GM19395 (cell line): ENCODE measurements at regions not wholly inside any gene's neighbourhood (a gene's known extent, or its start where the extent isn't known, plus 50 kb on each side); places are given as distances from the start of the nearest gene placed in this dataset.

ENCODE experiments used
- ATAC-seq: cut with Tn5 transposase; IDR thresholded peaks from one replicate; pipeline ENCODE4 v1.9.1; 2021; ENCODE audit warnings: mild to moderate bottlenecking, moderate library complexity; ENCODE audit not compliant: unreplicated experiment

DNA sequence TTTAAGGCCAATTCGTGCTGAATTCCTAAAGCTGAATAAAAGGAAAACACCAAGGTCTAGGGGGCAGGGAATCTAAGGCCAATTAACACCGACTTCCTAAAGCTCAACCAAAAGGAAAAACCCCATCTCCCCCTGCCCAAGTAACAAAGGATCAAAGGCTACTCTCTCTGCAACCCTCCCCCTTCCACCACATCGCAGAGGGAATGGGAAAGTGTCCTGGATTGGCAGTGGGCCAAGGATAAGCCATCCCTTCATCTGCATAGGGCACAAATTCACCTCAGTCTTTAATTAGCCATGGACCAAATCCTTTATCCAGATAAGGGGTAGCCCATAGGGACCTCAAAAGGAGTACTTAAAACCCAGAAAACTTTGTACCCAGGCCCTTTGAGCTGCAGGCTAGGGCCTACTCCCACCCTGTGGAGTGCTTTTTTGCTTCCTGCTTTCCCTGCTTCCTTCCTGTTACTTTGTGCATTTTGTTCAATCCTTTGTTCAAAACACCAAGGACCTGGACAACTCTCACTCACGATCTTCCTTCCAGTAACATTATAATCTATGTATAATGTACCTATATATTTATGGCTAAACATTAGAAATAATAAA, 2119.8 kb upstream of the CELF4 start:
- ATAC-seq, result no peak

DNA sequence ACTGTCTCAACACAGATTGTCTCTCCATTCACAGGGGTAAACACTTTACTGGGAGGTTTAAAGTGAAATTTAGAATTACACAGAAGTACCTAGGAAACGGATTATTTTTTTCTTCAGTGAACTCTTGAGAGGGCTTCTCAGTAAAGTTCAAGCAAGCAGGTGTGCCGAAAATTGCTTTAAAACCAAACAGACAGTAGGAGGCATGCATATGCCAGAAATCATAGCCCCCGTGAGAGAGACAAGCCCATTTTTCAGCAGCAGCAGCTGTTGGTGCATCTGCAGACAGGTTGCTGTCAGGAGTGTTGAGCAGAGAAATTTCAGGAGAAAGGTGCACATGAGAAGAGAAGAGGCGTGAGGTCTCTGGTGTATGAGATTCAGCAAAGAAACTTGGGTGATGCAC, 2115.5 kb upstream of the CELF4 start:
- ATAC-seq, result no peak

DNA sequence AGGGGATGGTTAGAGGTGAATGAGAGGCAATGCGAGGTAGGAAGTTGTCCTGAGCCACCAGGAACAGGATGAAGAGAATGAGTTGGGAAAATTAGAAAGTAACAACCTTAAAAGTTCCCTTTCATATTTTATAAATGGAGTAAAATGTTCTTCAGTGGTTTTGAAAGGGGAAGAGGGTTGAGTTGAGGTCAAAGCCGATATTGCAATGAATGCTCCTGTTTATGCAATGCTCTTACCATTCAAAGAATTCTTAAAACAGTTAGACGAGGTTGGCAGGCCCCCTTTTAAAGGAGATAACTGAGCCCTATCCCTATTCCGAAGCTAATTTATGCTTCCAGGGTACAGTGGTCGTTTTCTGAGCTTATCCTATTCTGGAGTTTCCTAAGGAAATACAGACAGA, 2110.3 kb upstream of the CELF4 start:
- ATAC-seq, result no peak

DNA sequence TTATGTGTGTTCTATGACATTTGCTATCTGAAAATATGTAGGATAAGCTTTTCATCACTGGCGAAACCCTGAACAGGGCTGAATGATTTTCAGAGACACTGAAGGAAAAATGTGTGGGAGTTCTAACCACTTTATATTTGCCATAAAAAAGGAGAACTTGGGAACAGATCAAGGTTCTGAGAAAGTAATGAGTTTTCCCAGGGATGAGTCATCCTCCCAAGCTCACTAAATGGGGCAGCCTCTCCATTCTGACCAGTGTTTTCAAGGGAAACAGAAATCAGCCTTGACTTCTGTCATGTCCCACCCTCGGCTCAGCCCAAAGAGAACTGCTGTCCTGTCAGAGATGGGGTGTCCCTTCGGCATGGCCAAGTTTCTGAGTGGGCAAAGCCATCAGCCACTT, 2109.8 kb upstream of the CELF4 start:
- ATAC-seq, result no peak

DNA sequence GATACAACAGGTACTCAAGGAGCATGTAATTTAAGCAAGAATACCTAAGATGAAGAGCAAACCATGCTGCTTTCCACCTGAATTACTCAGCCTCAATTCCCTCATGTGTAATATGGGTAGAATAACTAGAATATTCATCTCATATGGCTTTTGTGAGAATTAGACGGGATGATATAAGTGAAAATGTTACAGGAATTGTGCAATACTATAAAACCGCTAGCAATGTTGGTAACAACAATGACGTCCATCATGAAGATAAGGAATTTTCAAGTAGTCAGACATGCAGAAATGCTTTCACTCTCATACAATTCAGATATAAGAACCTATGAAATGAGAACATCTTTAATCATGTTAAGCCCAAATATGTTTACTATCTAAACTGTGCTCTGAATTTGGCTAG, 2106.6 kb upstream of the CELF4 start:
- ATAC-seq, result no peak

DNA sequence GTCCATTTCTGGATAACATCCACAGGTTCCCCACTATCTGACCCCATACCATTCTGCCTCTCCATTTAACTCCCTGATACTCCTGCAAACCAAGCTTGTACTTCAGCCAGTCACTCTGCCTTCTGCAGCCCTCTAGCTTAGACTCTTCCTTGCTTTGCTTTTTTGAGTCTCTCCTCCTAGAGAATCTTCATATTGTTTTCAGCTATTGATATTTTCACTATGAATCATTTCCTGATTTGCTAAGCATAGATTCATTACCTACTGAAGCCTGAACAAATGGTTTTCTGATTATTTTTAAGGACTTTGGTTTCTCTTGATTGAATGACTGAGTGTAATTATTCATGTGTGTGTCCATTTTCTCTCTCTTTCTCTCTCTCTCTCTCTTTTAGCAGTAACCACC, 2102.3 kb upstream of the CELF4 start:
- ATAC-seq, result no peak

DNA sequence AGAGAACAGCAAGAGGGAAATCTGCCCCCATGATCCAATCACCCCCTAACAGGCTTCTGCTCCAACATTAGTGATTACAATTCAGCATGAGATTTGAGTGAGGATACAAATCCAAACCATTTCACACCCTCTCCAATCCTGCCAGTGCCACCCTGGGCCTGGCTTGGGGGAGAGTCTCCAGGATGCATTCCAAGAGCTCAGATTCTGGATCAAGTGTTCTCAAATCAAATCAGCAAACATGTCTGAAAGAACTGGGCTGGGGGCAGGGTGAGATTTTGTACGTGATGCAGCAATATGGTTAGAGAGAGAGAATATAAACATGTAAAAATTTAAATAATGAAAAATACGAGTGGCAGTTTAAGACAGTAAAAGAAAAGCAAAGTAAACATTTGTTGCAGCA, 2100.9 kb upstream of the CELF4 start:
- no peak for ATAC-seq

DNA sequence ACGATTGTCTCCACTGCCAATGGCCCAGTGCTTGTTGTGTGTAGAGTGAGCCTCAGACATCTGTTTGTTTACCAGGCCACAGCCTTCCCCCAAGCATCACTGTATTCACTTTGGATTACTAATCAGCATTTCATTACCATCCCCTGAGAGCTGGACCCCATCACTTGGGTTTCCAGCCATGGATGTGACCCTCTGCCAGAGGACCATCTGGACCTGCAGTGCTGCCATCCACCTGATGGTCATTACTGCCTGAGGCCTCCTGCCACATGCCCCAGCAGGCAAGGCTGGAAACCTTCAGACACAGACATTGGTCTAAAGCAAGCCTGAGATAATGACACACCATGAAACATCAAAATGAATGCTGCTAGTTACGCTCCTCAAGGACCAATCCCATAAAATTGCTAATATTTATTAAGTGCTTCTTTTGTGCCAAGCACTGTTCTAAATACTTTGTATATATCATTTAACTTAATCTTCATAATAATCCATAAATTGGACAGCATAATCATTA, 2096.3 kb upstream of the CELF4 start:
- no peak for ATAC-seq

DNA sequence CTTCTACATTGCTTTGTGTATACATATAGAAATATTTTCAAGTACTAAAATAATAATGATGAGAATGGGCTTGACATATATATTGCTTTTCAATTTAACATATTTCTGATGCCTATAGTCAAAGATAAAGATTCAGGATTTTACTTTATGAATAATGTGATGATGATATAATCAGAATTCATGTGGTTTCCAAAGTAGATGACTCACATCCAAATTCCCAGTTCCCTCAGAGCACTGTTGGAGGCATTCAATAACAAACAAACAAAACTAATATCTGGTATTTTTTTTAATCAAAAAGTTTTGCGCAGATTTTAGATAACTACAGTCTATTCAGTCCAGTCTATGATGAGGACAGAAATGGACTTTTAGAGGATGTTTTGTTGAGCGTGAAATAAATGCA, 2094.5 kb upstream of the CELF4 start:
- no peak for ATAC-seq

DNA sequence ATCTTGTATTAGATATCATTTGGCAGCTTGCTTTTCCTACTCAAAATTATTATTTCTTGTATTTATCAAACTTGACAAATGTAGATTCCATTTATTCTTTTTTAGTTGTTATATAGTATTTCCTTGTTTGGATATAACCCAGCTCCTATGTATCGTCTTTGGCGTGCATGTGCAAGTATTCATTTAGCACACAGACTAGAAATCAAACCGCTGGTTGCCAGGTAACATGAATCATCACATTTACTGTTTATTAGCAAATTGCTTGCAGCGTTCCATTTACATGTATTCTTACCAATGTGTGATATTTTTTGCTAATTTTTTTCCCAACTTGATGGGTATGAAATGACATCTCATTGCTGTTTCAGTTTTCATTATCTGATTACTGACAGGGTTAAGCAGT, 2089.7 kb upstream of the CELF4 start:
- ATAC-seq, result no peak

DNA sequence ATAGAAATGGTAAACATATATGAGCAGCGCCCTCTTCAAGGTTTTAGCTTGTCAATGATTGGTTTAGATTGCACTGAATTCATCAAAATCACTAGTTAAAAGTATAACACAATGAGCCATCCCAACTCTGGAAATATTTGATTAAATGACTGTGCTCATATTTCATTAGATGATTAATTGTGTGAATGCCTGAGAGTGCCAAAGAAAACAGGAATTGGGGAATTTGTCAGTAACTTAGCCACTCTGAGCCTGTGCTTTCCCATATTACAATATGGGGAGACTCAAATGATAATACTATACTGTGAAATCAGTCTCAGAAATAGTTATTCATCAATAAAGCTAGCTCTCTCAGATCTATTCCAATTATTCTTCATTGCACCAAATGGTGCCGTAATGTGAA, 2087.6 kb upstream of the CELF4 start:
- no peak for ATAC-seq

DNA sequence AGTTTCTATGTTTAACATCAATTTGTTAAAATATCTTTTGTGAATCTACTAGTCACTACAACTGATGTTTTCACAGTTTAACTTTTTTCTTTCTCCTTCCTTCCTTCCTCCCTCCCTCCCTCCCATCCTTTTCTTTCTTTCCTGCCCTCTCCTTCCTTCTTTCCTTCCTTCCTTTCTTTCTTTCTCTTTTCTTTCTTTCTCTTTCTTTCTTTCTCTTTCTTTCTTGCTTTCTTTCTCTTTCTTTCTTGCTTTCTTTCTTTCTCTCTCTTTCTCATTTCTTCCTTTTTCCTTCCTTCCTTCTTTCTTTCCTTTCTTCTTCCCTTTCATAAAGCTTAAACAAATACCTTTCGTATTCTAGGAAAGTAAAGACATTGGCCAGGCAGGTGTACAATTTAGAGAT, 2083.0 kb upstream of the CELF4 start:
- no peak for ATAC-seq

DNA sequence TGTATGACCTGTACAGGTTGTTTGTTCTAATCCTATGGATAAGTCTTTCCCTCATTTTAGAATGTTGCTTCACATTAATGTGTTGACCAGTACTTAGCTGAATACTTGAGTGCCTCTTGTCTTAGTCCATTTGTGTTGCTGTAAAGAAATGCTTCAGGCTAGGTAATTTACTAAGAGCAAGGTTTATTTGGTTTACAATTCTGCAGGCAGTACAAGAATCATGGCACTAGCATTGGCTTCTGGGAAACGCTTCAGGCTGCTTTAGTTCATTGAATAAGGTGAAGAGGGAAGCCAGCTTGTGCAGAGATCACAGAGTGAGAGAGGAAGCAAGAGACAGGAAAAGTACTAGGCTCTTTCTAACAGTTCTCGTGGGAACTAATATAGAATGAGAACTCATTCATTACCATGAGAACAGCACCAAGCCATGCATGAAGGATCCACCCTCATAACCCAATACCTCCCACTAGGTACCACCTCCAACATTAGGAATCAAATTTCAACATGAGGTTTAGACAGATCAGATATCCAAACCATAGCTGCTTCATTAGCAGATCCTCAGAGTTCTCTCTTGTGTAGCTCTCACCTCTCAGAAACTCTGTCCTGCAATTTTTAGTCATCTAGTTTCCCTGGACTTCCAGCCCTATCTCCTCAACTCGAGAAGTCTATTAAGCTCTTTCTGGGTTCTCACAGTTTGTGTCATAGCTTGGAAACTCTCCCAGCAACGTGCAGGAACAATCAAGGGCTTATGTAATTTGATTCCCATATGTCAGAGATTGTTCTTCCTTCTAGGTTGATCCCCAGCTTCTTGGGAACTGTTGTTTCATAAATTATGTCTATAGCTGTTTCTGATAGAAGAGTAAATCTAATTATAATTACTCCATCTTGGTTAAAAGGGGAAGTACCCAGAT, 2082.3 kb upstream of the CELF4 start:
- ATAC-seq, result no peak

DNA sequence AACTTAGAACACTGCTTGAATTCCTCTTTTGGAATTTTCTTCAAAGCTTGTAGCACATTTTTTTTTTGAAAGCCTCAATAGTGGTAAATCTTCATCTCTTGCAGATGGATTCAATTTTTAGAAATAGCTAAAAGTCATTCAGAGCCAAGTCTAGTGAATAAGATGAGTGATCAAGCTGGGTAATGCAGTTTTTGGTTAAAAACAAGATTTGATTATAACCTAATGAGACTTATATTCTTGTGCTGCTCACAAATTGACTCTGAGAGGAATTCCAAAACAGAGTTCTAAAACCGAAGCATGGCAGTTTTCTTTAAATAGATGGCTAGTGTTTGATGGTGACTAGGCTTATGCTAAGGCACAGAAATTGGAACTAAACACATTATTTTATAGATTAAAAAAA, 2072.6 kb upstream of the CELF4 start:
- no peak for ATAC-seq

DNA sequence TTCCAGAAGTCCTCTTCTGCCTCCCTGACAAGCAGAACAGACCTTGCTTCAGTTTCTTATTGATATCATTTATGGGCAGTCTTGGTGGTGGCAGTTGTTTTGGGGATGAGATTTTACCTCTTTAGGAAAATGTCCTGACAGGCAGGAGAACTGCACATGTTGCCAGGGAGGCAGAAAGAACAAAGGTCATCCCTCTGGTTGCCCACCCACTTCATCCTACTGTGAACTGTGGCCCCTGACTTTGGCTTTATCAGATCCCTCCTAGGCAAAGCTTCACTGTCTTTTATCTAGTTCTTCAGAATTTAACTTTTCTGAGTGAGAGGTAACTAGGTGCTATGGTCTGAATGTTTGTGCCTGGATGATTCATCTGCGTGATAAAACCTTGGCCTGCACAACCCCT, 2071.3 kb upstream of the CELF4 start:
- no peak for ATAC-seq

DNA sequence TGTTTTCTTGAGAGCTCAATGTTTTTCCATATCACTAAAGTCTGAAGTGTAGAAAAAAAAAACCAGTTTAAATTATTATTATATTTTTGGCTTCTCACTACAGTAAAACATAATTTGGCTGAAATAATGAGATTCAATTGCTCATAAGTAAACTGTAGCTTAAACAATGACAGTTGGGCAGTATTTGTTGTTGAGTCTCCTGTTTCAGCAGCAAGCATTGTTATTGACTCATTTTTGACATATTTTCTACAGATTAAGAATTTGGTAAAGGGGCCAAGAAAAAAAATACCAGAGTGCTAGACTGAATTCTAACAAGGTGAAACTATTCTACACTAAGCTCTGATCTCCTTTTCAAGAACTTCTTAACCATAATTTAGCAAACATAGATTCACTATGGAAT, 2070.4 kb upstream of the CELF4 start:
- no peak for ATAC-seq

DNA sequence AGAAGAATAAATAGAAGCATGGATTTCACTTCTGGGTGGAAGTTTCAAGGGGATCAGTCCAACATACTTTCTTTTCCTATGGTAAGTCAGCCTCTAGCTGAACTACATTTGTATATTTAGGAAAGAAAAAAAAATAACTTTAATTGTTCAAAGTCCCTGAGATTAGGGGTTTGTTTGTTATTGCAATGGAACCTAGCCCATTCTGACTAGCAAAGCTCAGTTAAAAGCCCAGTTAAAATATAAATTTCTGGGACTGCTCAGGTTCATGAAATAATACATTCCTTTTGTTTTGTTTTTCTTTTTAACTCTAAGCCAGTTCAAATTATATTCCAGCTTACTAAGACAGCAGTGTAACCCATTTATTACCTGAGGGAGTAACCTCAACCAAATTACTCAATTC, 2069.6 kb upstream of the CELF4 start:
- ATAC-seq, result no peak

DNA sequence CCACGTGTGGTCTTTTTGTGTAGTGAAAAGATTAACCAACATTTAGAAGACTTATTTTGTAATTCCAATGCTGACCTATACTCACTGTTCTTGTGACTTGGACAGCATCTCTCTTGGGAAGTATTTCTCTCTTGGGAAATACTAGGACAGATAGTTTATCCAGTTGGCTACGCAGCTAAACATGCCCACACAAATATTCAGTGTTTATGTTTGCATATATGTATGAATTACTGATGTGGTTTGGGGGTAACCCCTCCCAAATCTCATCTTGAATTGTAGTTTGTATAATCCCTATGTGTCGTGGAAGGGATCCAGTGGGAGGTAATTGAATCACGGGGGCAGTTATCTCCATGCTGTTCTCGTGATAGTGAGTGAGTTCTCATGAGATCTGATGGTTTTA, 2062.3 kb upstream of the CELF4 start:
- no peak for ATAC-seq

DNA sequence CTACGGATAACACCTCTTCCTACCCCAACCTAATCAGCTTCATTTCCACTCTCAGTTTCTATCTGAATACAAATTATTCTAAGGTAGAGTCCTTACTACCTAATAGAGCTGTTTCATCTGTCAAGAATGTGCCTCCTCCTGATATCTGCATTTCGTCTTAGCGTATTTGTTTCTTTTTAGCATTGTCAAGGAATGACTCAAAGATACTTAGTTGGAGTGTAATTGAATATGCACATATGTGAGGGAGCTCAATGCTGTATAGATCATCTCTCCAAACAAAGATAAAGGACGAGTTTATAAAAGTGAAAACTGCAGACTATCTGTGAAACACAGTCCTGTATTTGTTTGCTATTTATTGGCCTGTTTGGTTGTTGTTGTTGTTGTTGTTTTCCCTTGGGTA, 2059.4 kb upstream of the CELF4 start:
- no peak for ATAC-seq

DNA sequence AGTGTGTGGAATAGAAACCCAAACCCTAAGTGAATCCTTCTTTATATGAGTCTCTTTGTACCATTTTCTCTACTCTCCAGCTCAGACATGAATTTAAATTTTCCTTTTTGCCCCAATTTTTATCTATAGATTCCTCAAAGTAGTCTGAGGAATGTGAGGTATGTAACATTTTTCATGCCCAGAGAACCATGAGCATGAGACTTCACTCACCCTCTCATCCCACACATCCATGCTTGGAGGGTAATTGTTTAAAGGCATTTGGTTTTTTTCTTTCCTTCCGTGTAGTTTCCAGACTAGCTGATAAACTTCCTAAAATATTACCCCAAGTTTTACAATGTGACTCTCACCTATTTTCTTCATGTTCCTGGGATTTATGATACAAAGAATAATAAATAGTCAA, 2056.8 kb upstream of the CELF4 start:
- ATAC-seq, result no peak

DNA sequence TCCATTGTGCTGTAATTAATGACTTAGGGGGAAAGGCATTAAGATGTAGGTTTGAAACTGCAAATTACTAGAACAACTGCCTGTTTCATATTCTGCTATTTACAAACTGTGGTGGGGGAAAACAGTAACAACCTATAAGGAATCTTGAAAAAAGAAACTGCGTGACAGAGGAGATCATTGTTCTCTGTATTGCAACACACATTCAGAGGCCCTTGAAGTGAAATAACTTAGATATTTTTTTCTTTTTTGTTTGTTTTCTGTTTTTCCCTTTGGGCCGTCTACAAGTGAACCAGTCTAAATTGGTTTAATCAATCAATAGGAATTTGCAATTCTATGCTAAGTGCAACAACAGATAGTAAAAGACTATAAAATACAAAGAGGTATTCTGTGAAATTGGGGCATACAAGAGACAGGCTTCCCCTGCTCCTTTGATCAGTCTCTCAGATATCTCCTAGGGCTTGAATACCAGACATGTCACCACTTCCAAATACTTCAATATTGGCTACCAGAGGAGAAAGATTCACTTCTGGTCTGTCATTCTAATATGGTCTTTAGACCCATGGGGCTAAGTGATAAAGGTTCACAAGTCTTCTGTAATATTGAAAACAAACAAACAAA, 2055.1 kb upstream of the CELF4 start:
- ATAC-seq, result no peak
